ENCODE measurements at regions not wholly inside any gene's neighbourhood (a gene's known extent, or its start where the extent isn't known, plus 50 kb on each side); places are given as distances from the start of the nearest gene placed in this dataset.

GRCh38 chr10:61250131-61250530 is 203.1 kb downstream of the TMEM26 start:
- ATAC-seq (no peak), DNase-seq (ENCODE audit: low spot score) (no peak), FAIRE-seq (no peak)
- TF ChIP-seq ARHGAP35 (CRISPR knock-in tag; IDR thresholded peaks at IDR 0.05; ENCODE audit: borderline replicate concordance) (no peak), XBP1 (CRISPR knock-in tag; IDR thresholded peaks at IDR 0.05) (no peak), ZNF616 (CRISPR knock-in tag; IDR thresholded peaks at IDR 0.05; ENCODE audit: low read depth) (no peak), NFRKB (IDR thresholded peaks at IDR 0.05) (no peak)
- TF ChIP-seq, protein P1, sequence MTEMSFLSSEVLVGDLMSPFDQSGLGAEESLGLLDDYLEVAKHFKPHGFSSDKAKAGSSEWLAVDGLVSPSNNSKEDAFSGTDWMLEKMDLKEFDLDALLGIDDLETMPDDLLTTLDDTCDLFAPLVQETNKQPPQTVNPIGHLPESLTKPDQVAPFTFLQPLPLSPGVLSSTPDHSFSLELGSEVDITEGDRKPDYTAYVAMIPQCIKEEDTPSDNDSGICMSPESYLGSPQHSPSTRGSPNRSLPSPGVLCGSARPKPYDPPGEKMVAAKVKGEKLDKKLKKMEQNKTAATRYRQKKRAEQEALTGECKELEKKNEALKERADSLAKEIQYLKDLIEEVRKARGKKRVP (CRISPR knock-in tag; IDR thresholded peaks at IDR 0.05): no peak
- Histone ChIP-seq H3K4me1 (ENCODE audit: insufficient read depth, low read length) (no peaks in the 10 kb centered on the region), H4K20me1 (ENCODE audit: insufficient read depth, low read length) (no peaks in the 10 kb centered on the region), H3K9me3 (ENCODE audit: low read length) (no peaks in the 10 kb centered on the region), H3K4me2 (ENCODE audit: low read depth, low read length) (no peak overlapping the region), H3K27me3 (ENCODE audit: control insufficient read depth in 1 of 2, insufficient read depth in 2 of 2, low read length in 2 of 2) (no peaks in the 10 kb centered on the region), H3K9ac (ENCODE audit: insufficient read depth, low read depth, low read length) (no peak overlapping the region), H3K27ac (ENCODE audit: extremely low read length, insufficient read depth, low read length) (no peak overlapping the region), H3K36me3 (replicated peaks in 1 of 2; ENCODE audit: control insufficient read depth in 1 of 2, insufficient read depth in 2 of 2, low read length in 2 of 2) (no peaks in the 10 kb centered on the region), H2AFZ (ENCODE audit: low read length) (no peak overlapping the region), H3K79me2 (ENCODE audit: insufficient read depth, low read length) (no peaks in the 10 kb centered on the region), H3K4me3 (replicated peaks in 1 of 3; ENCODE audit: insufficient read depth in 1 of 3, low read depth in 2 of 3, low read length in 3 of 3) (no peak overlapping the region)
- ChIA-PET POLR2A (no interaction called here), CTCF (ENCODE audit: low intra/inter-chr PET ratio, low total read pairs) (no interaction called here)
- in situ Hi-C loops (cut with HindIII; ENCODE audit: extremely low pct_ligation_motif_present, low pct_unique_long_range_greater_than_20kb) (no loop called here), intact Hi-C loops (cut with micrococcal nuclease; ENCODE audit: unreplicated experiment) (no loop called here)
- BruUV-seq (replicated peaks): no TSS peak
- WGBS (ENCODE audit: low lambda C conversion rate): 44% methylated on average over 2 of the region's 2 CpGs

DNA sequence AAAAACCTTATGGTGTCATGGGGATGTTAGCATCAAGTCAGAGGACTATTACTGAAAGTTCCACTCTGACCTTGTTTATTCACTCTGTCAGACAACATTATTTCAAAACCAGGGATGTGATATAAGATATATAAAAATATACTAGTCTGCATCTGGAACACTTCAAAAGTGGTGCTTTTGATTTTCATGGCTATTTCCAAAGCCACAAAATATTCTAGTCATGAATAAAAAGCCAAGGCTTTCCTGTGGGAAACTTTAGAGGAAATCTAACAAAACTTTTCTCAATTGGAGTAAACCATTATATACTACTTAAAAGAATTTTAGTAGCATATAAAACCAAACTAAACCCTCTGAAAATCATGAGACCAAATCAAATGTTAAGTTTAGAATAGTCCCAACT is 205.2 kb downstream of the TMEM26 start:
- FAIRE-seq: no peak
- H3K79me2 ChIP-seq (ENCODE audit: insufficient read depth, low read length): no peaks in the 10 kb centered on the region
- no peak overlapping the region for H3K4me3 ChIP-seq (replicated peaks in 1 of 3; ENCODE audit: insufficient read depth in 1 of 3, low read depth in 2 of 3, low read length in 3 of 3)
- H3K9me3 ChIP-seq (ENCODE audit: low read length): no peaks in the 10 kb centered on the region
- H3K4me1 ChIP-seq (ENCODE audit: insufficient read depth, low read length): no peaks in the 10 kb centered on the region
- no peak overlapping the region for H3K27ac ChIP-seq (ENCODE audit: extremely low read length, insufficient read depth, low read length)
- no peaks in the 10 kb centered on the region for H3K36me3 ChIP-seq (replicated peaks in 1 of 2; ENCODE audit: control insufficient read depth in 1 of 2, insufficient read depth in 2 of 2, low read length in 2 of 2)
- intact Hi-C loops (cut with micrococcal nuclease; ENCODE audit: unreplicated experiment) (no loop called here), in situ Hi-C loops (cut with HindIII; ENCODE audit: extremely low pct_ligation_motif_present, low pct_unique_long_range_greater_than_20kb) (no loop called here)
- ChIA-PET POLR2A (no interaction called here), CTCF (ENCODE audit: low intra/inter-chr PET ratio, low total read pairs) (no interaction called here)
- no peak for DNase-seq (ENCODE audit: low spot score)
- no peak overlapping the region for H3K4me2 ChIP-seq (ENCODE audit: low read depth, low read length)
- no peaks in the 10 kb centered on the region for H3K27me3 ChIP-seq (ENCODE audit: control insufficient read depth in 1 of 2, insufficient read depth in 2 of 2, low read length in 2 of 2)
- no peak overlapping the region for H2AFZ ChIP-seq (ENCODE audit: low read length)
- H3K9ac ChIP-seq (ENCODE audit: insufficient read depth, low read depth, low read length): no peak overlapping the region
- BruUV-seq (replicated peaks): no TSS peak
- ATAC-seq: no peak
- no peaks in the 10 kb centered on the region for H4K20me1 ChIP-seq (ENCODE audit: insufficient read depth, low read length)
- no peak for TF ChIP-seq ZNF713 (CRISPR knock-in tag; IDR thresholded peaks at IDR 0.05)
- no peak for TF ChIP-seq SYNCRIP (IDR thresholded peaks at IDR 0.05; ENCODE audit: insufficient read depth, low read depth, low read length)
- no peak for TF ChIP-seq FOXC1 (CRISPR knock-in tag; IDR thresholded peaks at IDR 0.05; ENCODE audit: borderline replicate concordance)
- no peak for TF ChIP-seq ZNF7 (CRISPR knock-in tag; IDR thresholded peaks at IDR 0.05)
- TF ChIP-seq MEF2D (CRISPR knock-in tag; IDR thresholded peaks at IDR 0.05): no peak
- no peak for TF ChIP-seq ZNF556 (CRISPR knock-in tag; IDR thresholded peaks at IDR 0.05; ENCODE audit: borderline replicate concordance)
